ENCODE measurements at regions not wholly inside any gene's neighbourhood (a gene's known extent, or its start where the extent isn't known, plus 50 kb on each side); places are given as distances from the start of the nearest gene placed in this dataset.

- DNase-seq (ENCODE audit: low read depth in 2 of 3, low spot score in 2 of 3) = no peak
Observed at GRCh38 chr6:23940466-23940865, 185.5 kb upstream of the NRSN1 start.

GRCh38 chr6:23951691-23952090 is 174.3 kb upstream of the NRSN1 start:
- DNase-seq (ENCODE audit: low read depth in 2 of 3, low spot score in 2 of 3) = peak in 1 of 3 donors; percentile 2

GRCh38 chr6:23952245-23952644 is 173.8 kb upstream of the NRSN1 start:
- DNase-seq (ENCODE audit: low read depth in 2 of 3, low spot score in 2 of 3) = no peak

DNA sequence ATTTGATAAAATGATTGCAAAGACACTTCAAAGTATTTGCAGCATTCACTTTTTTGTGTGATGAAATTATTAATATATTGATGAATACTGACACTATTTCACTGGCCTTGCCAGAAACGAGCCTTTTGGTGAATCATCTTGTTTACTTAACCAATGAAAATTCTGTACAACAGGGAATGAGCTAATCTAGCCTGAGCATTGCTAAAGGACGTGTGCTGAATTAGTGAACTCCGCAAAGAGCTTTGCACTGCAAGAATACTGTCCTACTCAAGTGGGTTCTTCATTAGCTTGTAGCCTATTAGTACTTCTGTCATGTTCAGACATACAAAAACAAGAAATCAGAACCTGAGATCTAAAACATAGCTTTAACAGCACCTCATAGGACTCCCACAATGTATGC is 172.0 kb upstream of the NRSN1 start:
- DNase-seq (ENCODE audit: low read depth in 2 of 3, low spot score in 2 of 3) = no peak

GRCh38 chr6:23957017-23957416 is 169.0 kb upstream of the NRSN1 start:
- no peak for DNase-seq (ENCODE audit: low read depth in 2 of 3, low spot score in 2 of 3)

DNA sequence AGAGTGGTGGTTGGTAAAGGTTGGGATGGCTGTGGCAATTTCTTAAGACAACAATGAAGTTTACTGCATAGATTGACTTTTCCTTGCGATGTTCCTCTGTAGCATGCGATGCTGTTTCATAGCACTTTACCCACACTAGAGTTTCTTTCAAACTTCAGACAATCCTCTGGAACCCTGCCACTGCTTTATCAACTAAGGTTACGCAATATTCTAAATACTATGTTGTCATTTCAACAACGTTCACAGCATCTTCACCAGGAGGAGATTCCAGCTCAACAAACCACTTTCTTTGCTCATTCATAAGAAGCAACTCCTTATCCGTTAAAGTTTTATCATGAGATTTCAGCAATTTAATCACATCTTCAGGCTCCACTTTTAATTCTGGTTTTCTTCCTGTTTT is 161.2 kb upstream of the NRSN1 start:
- no peak for DNase-seq (ENCODE audit: low read depth in 2 of 3, low spot score in 2 of 3)

GRCh38 chr6:23969344-23969743 is 156.7 kb upstream of the NRSN1 start:
- no peak for DNase-seq (ENCODE audit: low read depth in 2 of 3, low spot score in 2 of 3)

DNA sequence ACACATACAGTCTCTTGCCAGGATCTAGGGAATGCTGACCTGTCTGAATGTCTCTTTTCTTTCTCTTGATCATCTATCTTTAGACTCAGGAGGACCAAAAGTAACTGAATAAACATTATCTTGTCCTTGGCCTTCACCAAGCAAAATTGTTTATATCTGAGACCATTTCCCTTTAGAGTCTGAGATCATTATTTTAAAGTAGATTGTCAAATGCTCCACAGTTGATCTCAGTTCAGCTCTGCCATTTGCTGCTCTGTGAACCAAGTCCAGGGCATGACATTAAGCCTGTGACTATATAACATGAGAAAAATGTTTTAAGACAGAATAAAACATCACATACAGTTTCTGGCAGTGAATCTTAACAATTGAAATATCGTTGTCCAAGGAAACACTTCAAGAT is 148.3 kb upstream of the NRSN1 start:
- DNase-seq (ENCODE audit: low read depth in 2 of 3, low spot score in 2 of 3) = no peak

GRCh38 chr6:23980965-23981364 is 145.1 kb upstream of the NRSN1 start:
- no peak for DNase-seq (ENCODE audit: low read depth in 2 of 3, low spot score in 2 of 3)

GRCh38 chr6:23981923-23982322 is 144.1 kb upstream of the NRSN1 start:
- no peak for DNase-seq (ENCODE audit: low read depth in 2 of 3, low spot score in 2 of 3)

- no peak for DNase-seq (ENCODE audit: low read depth in 2 of 3, low spot score in 2 of 3)
Observed at GRCh38 chr6:23983735-23984134, 142.3 kb upstream of the NRSN1 start.

DNA sequence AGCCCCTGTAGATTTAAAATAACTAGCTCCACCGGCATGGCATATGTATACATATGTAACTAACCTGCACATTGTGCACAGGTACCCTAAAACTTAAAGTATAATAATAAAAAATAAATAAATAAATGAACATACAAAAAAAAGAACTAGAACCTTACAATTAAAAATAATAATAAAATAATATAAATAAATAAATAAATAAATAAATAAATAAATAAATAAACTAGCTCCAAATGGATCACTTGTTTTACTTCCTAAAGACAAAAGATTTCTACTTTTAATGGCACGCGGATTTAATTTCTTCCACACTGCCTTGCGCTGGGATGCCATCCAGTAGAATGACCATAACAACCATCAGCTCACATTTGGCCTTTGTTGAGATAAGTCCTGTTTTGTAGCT is 141.0 kb upstream of the NRSN1 start:
- DNase-seq (ENCODE audit: low read depth in 2 of 3, low spot score in 2 of 3) = no peak

- DNase-seq (ENCODE audit: low read depth in 2 of 3, low spot score in 2 of 3) = no peak
Observed at GRCh38 chr6:23989885-23990533, 136.0 kb upstream of the NRSN1 start.

- DNase-seq (ENCODE audit: low read depth in 2 of 3, low spot score in 2 of 3) = no peak
Observed at GRCh38 chr6:23994013-23994412, 132.0 kb upstream of the NRSN1 start.

GRCh38 chr6:24004062-24004461 is 122.0 kb upstream of the NRSN1 start:
- no peak for DNase-seq (ENCODE audit: low read depth in 2 of 3, low spot score in 2 of 3)

GRCh38 chr6:24004659-24005058 is 121.4 kb upstream of the NRSN1 start:
- DNase-seq (ENCODE audit: low read depth in 2 of 3, low spot score in 2 of 3) = no peak

DNA sequence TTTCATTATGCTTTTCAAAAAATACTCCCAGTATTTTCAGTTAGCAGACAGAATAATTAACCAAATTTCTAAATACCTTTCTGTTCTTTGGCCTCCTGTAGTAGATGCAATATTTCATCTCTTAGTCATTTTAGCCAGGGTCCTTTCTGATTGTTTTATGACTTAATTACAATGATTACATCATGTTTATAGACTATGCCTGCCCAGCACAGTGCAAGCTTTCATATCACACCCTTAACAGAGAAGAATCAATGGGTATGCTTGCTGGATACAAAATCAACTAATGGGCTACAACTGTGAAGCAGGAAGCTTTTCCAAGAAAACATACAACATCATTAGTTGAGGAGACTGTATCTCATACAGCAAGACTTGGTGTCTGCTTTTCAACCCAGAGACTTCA is 119.8 kb upstream of the NRSN1 start:
- DNase-seq (ENCODE audit: low read depth in 2 of 3, low spot score in 2 of 3) = no peak

DNA sequence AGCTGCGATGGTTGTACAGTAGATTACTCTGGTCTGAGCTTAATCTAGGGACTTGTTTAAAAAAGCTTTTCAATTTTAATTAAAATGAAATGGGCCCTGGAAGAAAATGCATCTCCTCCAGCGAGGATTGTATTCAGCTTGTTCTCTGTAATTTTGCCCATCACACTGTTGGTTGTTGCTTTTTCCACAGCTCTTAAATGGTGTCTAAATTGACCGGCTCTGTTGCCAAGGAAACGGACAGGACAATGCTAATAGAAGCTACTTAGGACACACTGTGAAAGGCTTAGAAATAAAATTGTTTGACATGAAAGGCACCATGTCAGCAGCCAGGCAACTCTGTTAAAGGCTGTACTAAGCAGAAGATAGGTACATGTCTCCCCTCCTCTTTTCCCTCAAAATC is 116.7 kb upstream of the NRSN1 start:
- no peak for DNase-seq (ENCODE audit: low read depth in 2 of 3, low spot score in 2 of 3)

GRCh38 chr6:24010133-24010532 is 115.9 kb upstream of the NRSN1 start:
- DNase-seq (ENCODE audit: low read depth in 2 of 3, low spot score in 2 of 3) = no peak

DNA sequence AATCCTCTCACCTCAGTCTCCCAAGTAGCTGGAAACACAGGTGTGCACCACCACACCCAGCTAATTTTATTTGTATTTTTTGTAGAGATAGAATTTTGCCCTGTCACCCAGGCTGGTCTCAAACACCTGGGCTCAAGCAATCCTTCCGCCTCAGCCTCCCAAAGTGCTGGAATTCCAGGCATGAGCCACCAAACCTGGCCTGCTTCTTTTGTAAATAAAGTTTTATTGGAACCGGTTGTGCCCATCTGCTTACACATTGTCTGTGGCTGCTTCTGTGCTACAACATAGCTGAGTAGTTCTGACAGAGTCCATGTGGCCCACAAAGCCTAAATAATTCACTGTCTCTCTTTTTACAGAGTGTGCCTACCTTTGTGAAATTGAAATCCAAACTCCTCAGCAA is 109.7 kb upstream of the NRSN1 start:
- no peak for DNase-seq (ENCODE audit: low read depth in 2 of 3, low spot score in 2 of 3)

GRCh38 chr6:24016857-24017256 is 109.2 kb upstream of the NRSN1 start:
- DNase-seq (ENCODE audit: low read depth in 2 of 3, low spot score in 2 of 3) = no peak

GRCh38 chr6:24019393-24019792 is 106.6 kb upstream of the NRSN1 start:
- DNase-seq (ENCODE audit: low read depth in 2 of 3, low spot score in 2 of 3) = no peak

- DNase-seq (ENCODE audit: low read depth in 2 of 3, low spot score in 2 of 3) = no peak
Observed at GRCh38 chr6:24019830-24020229, 106.2 kb upstream of the NRSN1 start.

All from hematopoietic multipotent progenitor cell (in vitro differentiated cells).